Stimulated activated CD4-positive, alpha-beta T cell treated with anti-CD3 and anti-CD28 coated beads, Interleukin-12 subunit alpha, Interleukin-12 subunit beta, amount 100 ng/mL, for 48 hours (primary cell): ENCODE measurements at regions not wholly inside any gene's neighbourhood (a gene's known extent, or its start where the extent isn't known, plus 50 kb on each side); places are given as distances from the start of the nearest gene placed in this dataset.

Experiments used
- DNase-seq, 3 donors: peaks; one replicate each; pipeline ENCODE4 v3.0.0-alpha.2; 2020; ENCODE audit warnings: low read depth in 2 of 3, low spot score in 1 of 3

- no peak for DNase-seq
Observed at GRCh38 chr11:112882494-112883381, 78.5 kb upstream of the NCAM1 start.

GRCh38 chr11:112884012-112884767 is 77.0 kb upstream of the NCAM1 start:
- no peak for DNase-seq

- no peak for DNase-seq
Observed at GRCh38 chr11:112885744-112886433, 75.3 kb upstream of the NCAM1 start.

GRCh38 chr11:112886434-112887370 is 74.5 kb upstream of the NCAM1 start:
- DNase-seq = no peak

DNA sequence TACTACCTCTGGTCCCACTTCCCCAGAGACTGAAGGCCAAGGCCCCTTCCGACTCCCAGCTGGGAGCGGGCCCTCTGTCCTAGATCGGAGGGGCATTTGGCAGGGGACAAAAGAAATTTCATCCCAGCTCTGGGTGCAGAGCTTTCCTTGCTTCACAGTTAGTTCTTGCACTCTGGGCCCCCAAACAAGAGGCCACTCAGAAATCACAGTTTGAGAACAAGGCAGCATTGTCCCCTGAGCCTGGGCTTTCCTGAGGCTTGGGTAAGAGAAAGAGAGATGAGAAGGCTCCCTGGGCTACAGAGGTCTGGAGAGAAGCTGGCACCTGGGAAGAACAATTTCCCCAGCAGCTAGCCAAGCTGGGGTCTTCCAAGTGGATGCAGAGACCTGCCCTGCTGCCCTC is 71.8 kb upstream of the NCAM1 start:
- no peak for DNase-seq

DNA sequence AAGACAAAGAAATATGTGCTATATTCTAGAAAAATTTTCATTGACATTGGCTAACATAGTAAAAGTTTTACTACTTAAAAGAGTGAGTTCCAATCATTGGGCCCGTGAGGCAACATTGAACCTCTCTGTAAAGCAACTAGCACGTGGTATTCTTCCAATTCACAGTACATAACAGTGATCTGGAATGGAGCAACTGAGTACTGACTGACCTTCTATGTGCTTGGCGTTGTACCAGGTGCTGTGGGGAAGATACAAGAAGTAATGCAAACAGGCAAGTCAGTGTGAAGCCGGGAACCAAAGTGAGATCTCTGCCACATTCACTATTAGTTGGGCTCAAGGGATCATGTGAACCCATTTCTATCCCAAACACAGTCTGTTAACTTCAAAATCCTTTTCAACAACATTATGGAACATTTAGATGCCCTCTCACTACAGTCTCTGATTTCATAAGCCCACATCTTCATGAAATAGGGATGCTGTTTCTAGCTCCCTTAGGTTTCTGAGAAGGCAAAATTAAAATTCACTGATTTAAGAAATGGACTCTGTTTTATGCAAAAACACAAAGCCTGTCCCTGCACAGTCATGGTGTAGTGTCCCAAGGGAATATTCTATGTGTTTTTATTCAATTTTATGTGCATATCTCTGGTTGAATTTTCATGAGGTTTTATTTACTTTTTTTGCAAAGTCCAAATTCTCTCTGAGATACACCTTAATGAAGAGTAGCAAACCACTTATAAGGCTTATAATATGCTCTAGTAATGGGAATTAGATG is 61.8 kb upstream of the NCAM1 start:
- DNase-seq = no peak

DNA sequence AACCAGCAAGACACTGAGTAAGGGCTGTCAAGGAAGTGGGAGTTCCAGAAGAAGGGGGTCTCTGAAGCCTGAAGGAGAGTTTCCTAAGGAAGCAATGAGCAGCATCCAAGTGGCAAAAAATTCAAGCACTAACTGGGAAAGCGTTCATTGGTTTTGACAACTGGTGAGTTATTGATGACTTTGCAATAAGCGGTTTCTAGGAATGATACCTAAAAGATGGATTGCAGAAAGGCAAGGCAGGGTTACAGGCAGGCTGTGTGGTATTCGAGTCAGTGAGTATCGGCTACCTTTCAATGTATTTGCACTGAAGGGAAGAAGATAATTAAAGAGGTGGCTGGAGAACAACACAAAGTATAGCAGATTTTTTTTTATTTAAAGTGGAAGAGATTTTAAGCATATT is 59.3 kb upstream of the NCAM1 start:
- DNase-seq = no peak

GRCh38 chr11:112902361-112903011 is 58.7 kb upstream of the NCAM1 start:
- DNase-seq = no peak

GRCh38 chr11:112903340-112903739 is 57.9 kb upstream of the NCAM1 start:
- no peak for DNase-seq

DNA sequence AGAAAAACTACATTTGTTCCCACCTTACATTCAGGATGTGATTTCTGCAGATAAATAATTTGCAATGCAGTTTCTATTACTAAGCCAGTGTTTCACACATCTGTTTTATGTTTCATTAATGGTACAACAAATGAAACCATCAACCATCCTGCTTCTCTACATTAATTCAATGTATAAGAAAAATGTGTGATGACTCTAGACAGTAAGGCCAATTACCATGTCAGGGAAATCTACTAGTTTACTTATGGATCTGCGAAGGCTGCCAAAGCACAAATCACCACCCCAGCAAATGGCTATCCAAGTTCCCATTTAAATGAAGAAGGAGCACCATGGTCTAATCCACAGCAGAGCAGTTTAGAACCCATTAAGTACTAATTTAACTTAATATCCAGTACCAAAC is 50.1 kb upstream of the NCAM1 start:
- DNase-seq = no peak
